NT2/D1 (cell line): ENCODE measurements at regions not wholly inside any gene's neighbourhood (a gene's known extent, or its start where the extent isn't known, plus 50 kb on each side); places are given as distances from the start of the nearest gene placed in this dataset.

Experiments used
- YY1 ChIP-seq: IDR thresholded peaks from 2 replicates; pipeline ENCODE4 v1.6.1; 2011; ENCODE audit not compliant: insufficient read length, insufficient read depth
- ZNF274 ChIP-seq: IDR thresholded peaks from 2 replicates; pipeline ENCODE4 v1.6.1; 2011; ENCODE audit warnings: mild to moderate bottlenecking, low read depth, low read length

DNA sequence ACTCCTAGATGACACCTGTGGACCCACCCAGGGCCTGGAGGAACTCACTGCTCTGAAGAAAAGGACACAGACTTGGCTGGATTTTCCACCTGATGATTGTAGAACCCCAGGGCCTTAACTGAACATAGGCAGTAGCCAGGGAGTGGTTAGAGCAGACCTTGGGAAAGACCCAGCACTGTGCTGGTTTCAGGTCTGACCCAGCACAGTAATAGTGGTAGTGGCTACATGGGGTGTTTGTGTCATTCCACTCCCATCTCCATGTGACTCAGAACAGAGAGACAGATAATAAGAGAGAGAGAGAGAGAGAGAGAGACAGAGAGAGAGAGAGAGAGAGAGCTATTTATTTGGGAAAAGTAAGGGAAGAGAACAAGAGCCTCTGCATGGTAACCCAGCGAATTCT lies 239.1 kb upstream of the MEOX2 start:
- no peak for TF ChIP-seq YY1
- no peak for TF ChIP-seq ZNF274
